HepG2 (cell line): ENCODE measurements at regions not wholly inside any gene's neighbourhood (a gene's known extent, or its start where the extent isn't known, plus 50 kb on each side); places are given as distances from the start of the nearest gene placed in this dataset.

Experiments used
- ATAC-seq: fragments of 200-7000 bp; cut with Tn5 transposase; 3 replicates; pipeline ENCODE4 v1.9.1; 2020; ENCODE audit warnings: mild to moderate bottlenecking, moderate library complexity
- BruUV-seq: library from RNA; stranded (reverse); fragments of 400-500 nt; replicated peaks from 2 replicates; lab custom pipeline; 2021; lab: Mats Ljungman, UMichigan
- CTCF ChIA-PET: fragments of 300-600 bp; formaldehyde crosslinking; extraction: SDS; loops from one replicate; lab custom pipeline; 2021; ENCODE audit warnings: low total read pairs, inconsistent platforms, low intra/inter-chr PET ratio; lab: Yijun Ruan, JAX
- POLR2A ChIA-PET: fragments of 350-600 bp; sonication (Branson Sonifier 250); formaldehyde crosslinking; loops from one replicate; lab custom pipeline; 2020; ENCODE audit warnings: antibody characterized with exemption, inconsistent platforms; lab: Yijun Ruan, JAX
- DNase-seq: peaks from one replicate; pipeline ENCODE4 v3.0.0-alpha.2; 2015; ENCODE audit warnings: low spot score
- FAIRE-seq: peaks from 3 replicates; lab custom pipeline; 2011; peaks lifted over from hg19 to GRCh38; lab: Jason Lieb, UNC
- H2AFZ ChIP-seq: one replicate; pipeline ENCODE4 v1.6.1; 2011; ENCODE audit warnings: low read length, inconsistent platforms
- H3K27ac ChIP-seq: fragments of 300-600 bp; 3 replicates; pipeline ENCODE4 v1.8.0; 2011; ENCODE audit warnings: mixed run types, mild to moderate bottlenecking, mixed read lengths, low read length, inconsistent platforms; ENCODE audit not compliant: insufficient read depth; ENCODE audit errors: extremely low read length
- H3K27me3 ChIP-seq, 2 experiments: fragments of 200-600 bp in 1 of 2; 2 replicates in 1 of 2; 3 replicates in 1 of 2; pipeline versions ENCODE4 v1.6.0 to v1.8.0; 2011; ENCODE audit warnings: low read length in 2 of 2, mild to moderate bottlenecking in 2 of 2, moderate library complexity in 2 of 2, inconsistent platforms in 1 of 2; ENCODE audit not compliant: insufficient read depth in 2 of 2, control insufficient read depth in 1 of 2
- H3K36me3 ChIP-seq, 2 experiments: fragments of 200-600 bp in 1 of 2; replicated peaks in 1 of 2; 2 replicates in 1 of 2; 3 replicates in 1 of 2; pipeline versions ENCODE4 v1.5.1 to v1.8.0; 2011; ENCODE audit warnings: low read length in 2 of 2, inconsistent platforms in 1 of 2; ENCODE audit not compliant: insufficient read depth in 2 of 2, control insufficient read depth in 1 of 2
- H3K4me1 ChIP-seq: 2 replicates; pipeline ENCODE4 v1.5.1; 2012; ENCODE audit warnings: low read length, inconsistent platforms; ENCODE audit not compliant: insufficient read depth
- H3K4me2 ChIP-seq: 2 replicates; pipeline ENCODE4 v1.6.0; 2011; ENCODE audit warnings: low read depth, low read length, inconsistent platforms
- H3K4me3 ChIP-seq, 3 experiments: fragments of 200-600 bp in 1 of 3; sonication (generic), shearing (Covaris generic) in 1 of 3; replicated peaks in 1 of 3; 2 replicates each; pipeline ENCODE4 v1.5.1; 2011 to 2016; ENCODE audit warnings: low read length in 3 of 3, inconsistent platforms in 2 of 3, low read depth in 2 of 3, mild to moderate bottlenecking in 2 of 3, control low read depth in 1 of 3, mixed read lengths in 1 of 3; ENCODE audit not compliant: insufficient read depth in 1 of 3
- H3K79me2 ChIP-seq: one replicate; pipeline ENCODE4 v1.6.1; 2011; ENCODE audit warnings: low read length, inconsistent platforms; ENCODE audit not compliant: insufficient read depth
- H3K9ac ChIP-seq: 2 replicates; pipeline ENCODE4 v1.6.0; 2011; ENCODE audit warnings: mild to moderate bottlenecking, low read depth, low read length, inconsistent platforms; ENCODE audit not compliant: insufficient read depth
- H3K9me3 ChIP-seq: 2 replicates; pipeline ENCODE4 v1.5.1; 2012; ENCODE audit warnings: mild to moderate bottlenecking, low read length
- H4K20me1 ChIP-seq: 2 replicates; pipeline ENCODE4 v1.6.0; 2011; ENCODE audit warnings: inconsistent platforms, mild to moderate bottlenecking, low read length, moderate library complexity; ENCODE audit not compliant: insufficient read depth
- ATF2 ChIP-seq: sonication (generic); formaldehyde crosslinking; IDR thresholded peaks from 2 replicates; pipeline ENCODE4 v1.4.0; 2020; ENCODE audit warnings: missing genetic modification reagents
- BORCS8-MEF2B ChIP-seq: sonication (generic); formaldehyde crosslinking; IDR thresholded peaks from 2 replicates; pipeline ENCODE4 v1.8.0; 2022; ENCODE audit warnings: mild to moderate bottlenecking, missing genetic modification reagents
- DNMT1 ChIP-seq: sonication (generic); formaldehyde crosslinking; IDR thresholded peaks from 2 replicates; pipeline ENCODE4 v1.5.1; 2020; ENCODE audit warnings: mild to moderate bottlenecking, missing genetic modification reagents
- GLI4 ChIP-seq: sonication (generic); formaldehyde crosslinking; IDR thresholded peaks from 2 replicates; pipeline ENCODE4 v1.5.1; 2020; ENCODE audit warnings: missing genetic modification reagents, mild to moderate bottlenecking, moderate library complexity, borderline replicate concordance
- GPBP1L1 ChIP-seq: sonication (generic); formaldehyde crosslinking; IDR thresholded peaks from 2 replicates; pipeline ENCODE4 v1.5.0; 2020; ENCODE audit warnings: mild to moderate bottlenecking, missing genetic modification reagents
- HCFC1 ChIP-seq: fragments of 150-350 bp; IDR thresholded peaks from 2 replicates; pipeline ENCODE4 v1.6.1; 2014; ENCODE audit warnings: low read depth, low read length
- MIER2 ChIP-seq: IDR thresholded peaks from 2 replicates; pipeline ENCODE4 v1.6.1; 2016; ENCODE audit warnings: missing biosample characterization, missing genetic modification reagents
- POLR2A ChIP-seq, 2 experiments: IDR thresholded peaks; 2 replicates each; pipeline ENCODE4 v1.6.1; 2011; ENCODE audit warnings: low read depth in 2 of 2, low read length in 2 of 2, mild to moderate bottlenecking in 1 of 2, moderate library complexity in 1 of 2; ENCODE audit not compliant: insufficient read depth in 1 of 2
- SOX13 ChIP-seq, 3 experiments: fragments of 450-650 bp in 1 of 3; sonication (generic) in 1 of 3; formaldehyde crosslinking in 1 of 3; IDR thresholded peaks in 2 of 3; conservative IDR thresholded peaks in 1 of 3; 2 replicates each; pipeline versions ENCODE4 v1.5.0 to v1.6.1; 2016 to 2020; ENCODE audit warnings: antibody characterized with exemption in 1 of 3, mild to moderate bottlenecking in 1 of 3, missing compliant biosample characterization in 1 of 3, missing genetic modification reagents in 1 of 3, moderate library complexity in 1 of 3
- THYN1 ChIP-seq: sonication (generic); formaldehyde crosslinking; IDR thresholded peaks from 2 replicates; pipeline ENCODE4 v1.8.1; 2023; ENCODE audit warnings: low read depth, mild to moderate bottlenecking, moderate library complexity, missing genetic modification reagents, borderline replicate concordance
- ZNF160 ChIP-seq: sonication (generic); formaldehyde crosslinking; IDR thresholded peaks from 2 replicates; pipeline ENCODE4 v1.8.0; 2022; ENCODE audit warnings: mild to moderate bottlenecking, inconsistent platforms, missing genetic modification reagents
- ZNF207 ChIP-seq: fragments of 450-650 bp; IDR thresholded peaks from 2 replicates; pipeline ENCODE4 v1.6.1; 2016; ENCODE audit warnings: antibody characterized with exemption, borderline replicate concordance
- ZNF326 ChIP-seq: sonication (generic); formaldehyde crosslinking; IDR thresholded peaks from 2 replicates; pipeline ENCODE4 v1.4.0; 2020; ENCODE audit warnings: missing genetic modification reagents, borderline replicate concordance
- ZNF33A ChIP-seq: sonication (generic); formaldehyde crosslinking; IDR thresholded peaks from 2 replicates; pipeline ENCODE4 v1.5.1; 2020; ENCODE audit warnings: missing genetic modification reagents, mild to moderate bottlenecking, moderate library complexity, borderline replicate concordance
- ZNF572 ChIP-seq: sonication (generic); formaldehyde crosslinking; IDR thresholded peaks from 2 replicates; pipeline ENCODE4 v1.5.1; 2020; ENCODE audit warnings: mild to moderate bottlenecking, missing genetic modification reagents
- WGBS: methylation state at CpG from one replicate; pipeline ENCODE4 v1.1.6; 2017; ENCODE audit warnings: low lambda C conversion rate; 5-methylcytosine and 5-hydroxymethylcytosine counted together
- in situ Hi-C: cut with HindIII; loops from 2 replicates; pipeline ENCODE4 v1.10.0; 2017; ENCODE audit warnings: low pct_unique_long_range_greater_than_20kb; ENCODE audit not compliant: extremely low pct_ligation_motif_present
- intact Hi-C: fragments of 100-400 bp; cut with micrococcal nuclease; formaldehyde crosslinking; loops from one replicate; pipeline ENCODE4 v1.10.0; 2022; ENCODE audit not compliant: unreplicated experiment
- TF ChIP-seq, protein P1 (sequence below): sonication (generic); formaldehyde crosslinking; IDR thresholded peaks from 2 replicates; pipeline ENCODE4 v1.9.0; 2021; ENCODE audit warnings: missing genetic modification reagents, mild to moderate bottlenecking, borderline replicate concordance

- H3K9me3 ChIP-seq, result no peaks in the 10 kb centered on the region
- no peaks in the 10 kb centered on the region for H4K20me1 ChIP-seq
- WGBS, result 14% methylated on average over 7 of the region's 7 CpGs
- no peak overlapping the region for H2AFZ ChIP-seq
- no peaks in the 10 kb centered on the region for H3K27me3 ChIP-seq
- H3K79me2 ChIP-seq, result no peaks in the 10 kb centered on the region
- BruUV-seq, result no TSS peak
- in situ Hi-C loops, result loop anchor here (25.0 kb wide), 3 partner anchors 755 to 1355 kb away; no protein-coding TSS in a partner anchor
- ATAC-seq (no peak), FAIRE-seq (no peak), DNase-seq (no peak)
- TF ChIP-seq ATF2 (CRISPR knock-in tag) (no peak), ZNF326 (CRISPR knock-in tag) (no peak), HCFC1 (no peak), ZNF207 (no peak), ZNF160 (CRISPR knock-in tag) (no peak), ZNF33A (no peak), GPBP1L1 (CRISPR knock-in tag) (no peak), MIER2 (CRISPR knock-in tag) (no peak), ZNF572 (no peak), GLI4 (CRISPR knock-in tag) (no peak), THYN1 (CRISPR knock-in tag) (no peak), DNMT1 (CRISPR knock-in tag) (no peak), BORCS8-MEF2B (no peak), POLR2A (IDR thresholded peaks at IDR 0.05; ENCODE audit: insufficient read depth in 1 of 2, low read depth in 2 of 2, low read length in 2 of 2) (no peak), SOX13 (IDR thresholded peaks at IDR 0.05) (no peak), SOX13 (CRISPR knock-in tag; conservative IDR thresholded peaks at IDR 0.05 in 1 of 2, IDR thresholded peaks at IDR 0.05 in 1 of 2) (no peak)
- TF ChIP-seq, protein P1, sequence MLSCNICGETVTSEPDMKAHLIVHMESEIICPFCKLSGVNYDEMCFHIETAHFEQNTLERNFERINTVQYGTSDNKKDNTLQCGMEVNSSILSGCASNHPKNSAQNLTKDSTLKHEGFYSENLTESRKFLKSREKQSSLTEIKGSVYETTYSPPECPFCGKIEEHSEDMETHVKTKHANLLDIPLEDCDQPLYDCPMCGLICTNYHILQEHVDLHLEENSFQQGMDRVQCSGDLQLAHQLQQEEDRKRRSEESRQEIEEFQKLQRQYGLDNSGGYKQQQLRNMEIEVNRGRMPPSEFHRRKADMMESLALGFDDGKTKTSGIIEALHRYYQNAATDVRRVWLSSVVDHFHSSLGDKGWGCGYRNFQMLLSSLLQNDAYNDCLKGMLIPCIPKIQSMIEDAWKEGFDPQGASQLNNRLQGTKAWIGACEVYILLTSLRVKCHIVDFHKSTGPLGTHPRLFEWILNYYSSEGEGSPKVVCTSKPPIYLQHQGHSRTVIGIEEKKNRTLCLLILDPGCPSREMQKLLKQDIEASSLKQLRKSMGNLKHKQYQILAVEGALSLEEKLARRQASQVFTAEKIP (CRISPR knock-in tag), result no peak
- no peak overlapping the region for H3K4me3 ChIP-seq
- no peak overlapping the region for H3K4me2 ChIP-seq
- no peak overlapping the region for H3K27ac ChIP-seq
- intact Hi-C loops, result no loop called here
- H3K36me3 ChIP-seq, result no peaks in the 10 kb centered on the region
- H3K9ac ChIP-seq, result no peak overlapping the region
- CTCF ChIA-PET, result no interaction called here
- no peaks in the 10 kb centered on the region for H3K4me1 ChIP-seq
- POLR2A ChIA-PET, result no interaction called here
Measured at GRCh38 chr7:16067711-16068110, 353.6 kb downstream of the CRPPA start.
